Stomach (tissue), 8 donors: ENCODE measurements at regions not wholly inside any gene's neighbourhood (a gene's known extent, or its start where the extent isn't known, plus 50 kb on each side); places are given as distances from the start of the nearest gene placed in this dataset.
A peak's percentile ranks its signal among the peaks of the same experiment; 100 is the strongest.

ENCODE experiments used
- DNase-seq, 2 donors: peaks; one replicate each; pipeline versions ENCODE4 v3.0.0 to v3.0.0-alpha.2; 2013 to 2019
- H3K27ac ChIP-seq, 5 donors: fragments of 200-600 bp in 4 of 5; sonication (generic) in 4 of 5; one replicate each; pipeline ENCODE4 v1.5.1; 2013 to 2019; ENCODE audit warnings: mild to moderate bottlenecking in 1 of 5, moderate library complexity in 1 of 5
- H3K27me3 ChIP-seq, 3 donors: fragments of 200-600 bp; sonication (generic); one replicate each; pipeline ENCODE4 v1.5.1; 2017 to 2019; ENCODE audit warnings: mixed run types in 1 of 3
- H3K36me3 ChIP-seq, 4 donors: fragments of 200-600 bp; sonication (generic); 1 replicate in 3 of 4; 2 replicates in 1 of 4; pipeline ENCODE4 v1.5.1; 2016 to 2019
- H3K4me1 ChIP-seq, 4 donors: fragments of 200-600 bp; sonication (generic); one replicate each; pipeline ENCODE4 v1.5.1; 2016 to 2019
- H3K4me3 ChIP-seq, 4 donors: fragments of 200-600 bp; sonication (generic) in 3 of 4; one replicate each; pipeline ENCODE4 v1.5.1; 2016 to 2019; ENCODE audit warnings: mild to moderate bottlenecking in 1 of 4
- H3K9me3 ChIP-seq, 4 donors: fragments of 200-600 bp; sonication (generic); one replicate each; pipeline ENCODE4 v1.5.1; 2016 to 2019
- CTCF ChIP-seq, 7 experiments: fragments of 450-650 bp in 4 of 7; fragments of 200-600 bp in 3 of 7; sonication (generic) in 3 of 7; IDR thresholded peaks; one replicate each; pipeline ENCODE4 v1.5.1; 2016 to 2019; ENCODE audit warnings: antibody characterized with exemption in 7 of 7, control low read depth in 2 of 7, mild to moderate bottlenecking in 1 of 7
- EP300 ChIP-seq: sonication (generic); formaldehyde crosslinking; IDR thresholded peaks from one replicate; pipeline ENCODE4 v1.6.1; 2017; ENCODE audit warnings: antibody characterized with exemption
- POLR2A ChIP-seq, 4 donors: fragments of 450-650 bp; IDR thresholded peaks; one replicate each; pipeline ENCODE4 v1.6.1; 2016; ENCODE audit warnings: antibody characterized with exemption in 4 of 4, control low read depth in 2 of 4, mild to moderate bottlenecking in 1 of 4, moderate library complexity in 1 of 4
- POLR2AphosphoS5 ChIP-seq, 3 donors: sonication (generic); formaldehyde crosslinking; IDR thresholded peaks; one replicate each; pipeline ENCODE4 v1.6.1; 2016; ENCODE audit warnings: antibody characterized with exemption in 3 of 3
- WGBS, 5 donors: extraction: QIAGEN DNeasy Blood & Tissue Kit in 3 of 5; methylation state at CpG; one replicate each; pipeline versions ENCODE4 v1.1.5 to v1.1.7; 2013 to 2018; 5-methylcytosine and 5-hydroxymethylcytosine counted together
- intact Hi-C: fragments of 100-400 bp; cut with DNase I; formaldehyde crosslinking; loops from one replicate; pipeline ENCODE4 v1.15.1; 2023; ENCODE audit warnings: low total_unique reads
- donor health status: healthy with polysubstance abuse.
- donor health status: Bipolar disorder and iron deficiency.
- donor health status: healthy.

DNA sequence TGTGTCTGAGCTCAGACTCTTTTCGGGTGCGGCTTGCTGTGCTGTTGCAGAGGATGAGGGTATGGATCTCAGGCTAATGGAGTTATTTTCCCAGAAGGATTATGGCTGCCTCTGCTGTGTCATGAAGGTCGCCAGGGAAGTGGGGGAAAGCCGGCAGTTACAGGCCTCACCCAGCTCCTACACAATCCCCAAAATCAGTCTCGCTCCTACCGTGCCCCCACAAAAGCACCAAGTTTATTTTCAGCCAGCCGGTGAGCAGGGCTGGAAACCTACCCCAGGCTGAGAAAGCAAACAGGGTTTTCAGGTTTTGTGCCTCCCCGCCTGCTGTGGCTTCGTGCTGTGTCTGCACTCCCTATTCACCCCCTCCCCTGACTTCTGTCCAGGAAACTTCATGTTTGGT lies 113.3 kb downstream of the SLC24A2 start:
- TF ChIP-seq POLR2A (IDR thresholded peaks at IDR 0.05) (no peak), POLR2AphosphoS5 (IDR thresholded peaks at IDR 0.05) (no peak)
- H3K9me3 ChIP-seq, result no peaks in the 10 kb centered on the region
- intact Hi-C loops, result no loop called here
- WGBS, 5 donors, result 43 to 64% (median 55%) methylated on average over 9 of the region's 9 CpGs
- no peak for DNase-seq
- no peak overlapping the region for H3K27ac ChIP-seq
- no peaks in the 10 kb centered on the region for H3K27me3 ChIP-seq
- no peak overlapping the region for H3K4me3 ChIP-seq
- H3K4me1 ChIP-seq, result no peaks in the 10 kb centered on the region
- H3K36me3 ChIP-seq, result no peaks in the 10 kb centered on the region

DNA sequence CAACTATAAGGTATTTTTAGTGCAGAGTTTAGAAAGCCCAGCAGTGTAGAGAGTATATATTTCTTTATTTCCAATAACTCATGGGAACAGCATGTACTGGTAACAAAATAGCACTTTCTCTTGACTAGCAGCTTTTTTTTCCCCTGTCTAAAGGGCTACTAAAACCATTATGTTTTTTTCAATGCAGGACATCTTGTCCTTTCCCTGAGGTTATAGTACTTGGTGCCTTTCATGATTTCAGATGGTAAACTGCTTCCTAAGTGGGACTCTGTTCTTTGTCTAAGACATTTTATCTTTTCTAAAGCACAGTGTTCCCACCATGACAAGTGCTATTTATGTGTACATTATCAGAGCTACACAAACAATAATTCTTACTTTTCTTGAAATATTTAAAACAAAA lies 122.3 kb downstream of the SLC24A2 start:
- Histone ChIP-seq H3K4me1 (peaks cover 0 to 6% (median 0%) of the 10 kb centered on the region in 4 donors), H3K9me3 (no peaks in the 10 kb centered on the region), H3K4me3 (no peak overlapping the region), H3K27ac (peak overlapping the region in 1 of 5 donors; percentile 50), H3K27me3 (no peaks in the 10 kb centered on the region), H3K36me3 (no peaks in the 10 kb centered on the region)
- TF ChIP-seq CTCF (IDR thresholded peaks at IDR 0.05), result no peak
- TF ChIP-seq POLR2AphosphoS5 (IDR thresholded peaks at IDR 0.05), result peak in 2 of 3 donors; percentile 32 to 56
- intact Hi-C loops, result no loop called here
- no peak for DNase-seq

GRCh38 chr9:19665146-19665863 lies 123.5 kb downstream of the SLC24A2 start:
- Histone ChIP-seq H3K36me3 (no peaks in the 10 kb centered on the region), H3K27me3 (no peaks in the 10 kb centered on the region), H3K4me1 (peaks cover 0 to 8% (median 0%) of the 10 kb centered on the region in 4 donors), H3K9me3 (no peaks in the 10 kb centered on the region), H3K4me3 (no peak overlapping the region), H3K27ac (peak overlapping the region in 1 of 5 donors; percentile 50)
- TF ChIP-seq POLR2A (IDR thresholded peaks at IDR 0.05), result no peak
- no peak for TF ChIP-seq CTCF (IDR thresholded peaks at IDR 0.05)
- no peak for TF ChIP-seq POLR2AphosphoS5 (IDR thresholded peaks at IDR 0.05)
- TF ChIP-seq EP300, result no peak
- intact Hi-C loops, result no loop called here
- WGBS, 5 donors, result 73 to 85% (median 78%) methylated on average over 9 of the region's 9 CpGs
- no peak for DNase-seq

- intact Hi-C loops, result no loop called here
- no peaks in the 10 kb centered on the region for H3K9me3 ChIP-seq
- DNase-seq, result no peak
- TF ChIP-seq POLR2AphosphoS5 (IDR thresholded peaks at IDR 0.05) (no peak), EP300 (no peak), CTCF (IDR thresholded peaks at IDR 0.05) (no peak), POLR2A (IDR thresholded peaks at IDR 0.05) (no peak)
- WGBS, 5 donors, result 50 to 68% (median 57%) methylated on average over 2 to 3 of the region's 3 CpGs
- H3K4me1 ChIP-seq, result peaks cover 0 to 12% (median 0%) of the 10 kb centered on the region in 4 donors
- no peaks in the 10 kb centered on the region for H3K27me3 ChIP-seq
- no peaks in the 10 kb centered on the region for H3K36me3 ChIP-seq
- H3K27ac ChIP-seq, result no peak overlapping the region
- no peak overlapping the region for H3K4me3 ChIP-seq
Observed at GRCh38 chr9:19663570-19663969, 125.3 kb downstream of the SLC24A2 start.

- Histone ChIP-seq H3K4me1 (peaks cover 0 to 12% (median 0%) of the 10 kb centered on the region in 4 donors), H3K4me3 (no peak overlapping the region), H3K36me3 (no peaks in the 10 kb centered on the region), H3K9me3 (no peaks in the 10 kb centered on the region), H3K27me3 (no peaks in the 10 kb centered on the region), H3K27ac (no peak overlapping the region)
- DNase-seq, result no peak
- no peak for TF ChIP-seq POLR2A (IDR thresholded peaks at IDR 0.05)
- TF ChIP-seq POLR2AphosphoS5 (IDR thresholded peaks at IDR 0.05), result no peak
- no peak for TF ChIP-seq CTCF (IDR thresholded peaks at IDR 0.05)
- TF ChIP-seq EP300, result no peak
- 82 to 85% (median 83%) methylated on average over 6 of the region's 6 CpGs for WGBS, 5 donors
- intact Hi-C loops, result no loop called here
Observed at GRCh38 chr9:19662213-19662612, 126.6 kb downstream of the SLC24A2 start.
